HepG2 (cell line): ENCODE measurements at regions not wholly inside any gene's neighbourhood (a gene's known extent, or its start where the extent isn't known, plus 50 kb on each side); places are given as distances from the start of the nearest gene placed in this dataset.

Experiments
- ATAC-seq: fragments of 200-7000 bp; cut with Tn5 transposase; 3 replicates; pipeline ENCODE4 v1.9.1; 2020; ENCODE audit warnings: mild to moderate bottlenecking, moderate library complexity
- BruUV-seq: library from RNA; stranded (reverse); fragments of 400-500 nt; replicated peaks from 2 replicates; lab custom pipeline; 2021; lab: Mats Ljungman, UMichigan
- CTCF ChIA-PET: fragments of 300-600 bp; formaldehyde crosslinking; extraction: SDS; loops from one replicate; lab custom pipeline; 2021; ENCODE audit warnings: low total read pairs, inconsistent platforms, low intra/inter-chr PET ratio; lab: Yijun Ruan, JAX
- POLR2A ChIA-PET: fragments of 350-600 bp; sonication (Branson Sonifier 250); formaldehyde crosslinking; loops from one replicate; lab custom pipeline; 2020; ENCODE audit warnings: antibody characterized with exemption, inconsistent platforms; lab: Yijun Ruan, JAX
- DNase-seq: peaks from one replicate; pipeline ENCODE4 v3.0.0-alpha.2; 2015; ENCODE audit warnings: low spot score
- FAIRE-seq: peaks from 3 replicates; lab custom pipeline; 2011; peaks lifted over from hg19 to GRCh38; lab: Jason Lieb, UNC
- H2AFZ ChIP-seq: one replicate; pipeline ENCODE4 v1.6.1; 2011; ENCODE audit warnings: low read length, inconsistent platforms
- H3K27ac ChIP-seq: fragments of 300-600 bp; 3 replicates; pipeline ENCODE4 v1.8.0; 2011; ENCODE audit warnings: mixed run types, mild to moderate bottlenecking, mixed read lengths, low read length, inconsistent platforms; ENCODE audit not compliant: insufficient read depth; ENCODE audit errors: extremely low read length
- H3K27me3 ChIP-seq, 2 experiments: fragments of 200-600 bp in 1 of 2; 2 replicates in 1 of 2; 3 replicates in 1 of 2; pipeline versions ENCODE4 v1.6.0 to v1.8.0; 2011; ENCODE audit warnings: low read length in 2 of 2, mild to moderate bottlenecking in 2 of 2, moderate library complexity in 2 of 2, inconsistent platforms in 1 of 2; ENCODE audit not compliant: insufficient read depth in 2 of 2, control insufficient read depth in 1 of 2
- H3K36me3 ChIP-seq, 2 experiments: fragments of 200-600 bp in 1 of 2; replicated peaks in 1 of 2; 2 replicates in 1 of 2; 3 replicates in 1 of 2; pipeline versions ENCODE4 v1.5.1 to v1.8.0; 2011; ENCODE audit warnings: low read length in 2 of 2, inconsistent platforms in 1 of 2; ENCODE audit not compliant: insufficient read depth in 2 of 2, control insufficient read depth in 1 of 2
- H3K4me1 ChIP-seq: 2 replicates; pipeline ENCODE4 v1.5.1; 2012; ENCODE audit warnings: low read length, inconsistent platforms; ENCODE audit not compliant: insufficient read depth
- H3K4me2 ChIP-seq: 2 replicates; pipeline ENCODE4 v1.6.0; 2011; ENCODE audit warnings: low read depth, low read length, inconsistent platforms
- H3K4me3 ChIP-seq, 3 experiments: fragments of 200-600 bp in 1 of 3; sonication (generic), shearing (Covaris generic) in 1 of 3; replicated peaks in 1 of 3; 2 replicates each; pipeline ENCODE4 v1.5.1; 2011 to 2016; ENCODE audit warnings: low read length in 3 of 3, inconsistent platforms in 2 of 3, low read depth in 2 of 3, mild to moderate bottlenecking in 2 of 3, control low read depth in 1 of 3, mixed read lengths in 1 of 3; ENCODE audit not compliant: insufficient read depth in 1 of 3
- H3K79me2 ChIP-seq: one replicate; pipeline ENCODE4 v1.6.1; 2011; ENCODE audit warnings: low read length, inconsistent platforms; ENCODE audit not compliant: insufficient read depth
- H3K9ac ChIP-seq: 2 replicates; pipeline ENCODE4 v1.6.0; 2011; ENCODE audit warnings: mild to moderate bottlenecking, low read depth, low read length, inconsistent platforms; ENCODE audit not compliant: insufficient read depth
- H3K9me3 ChIP-seq: 2 replicates; pipeline ENCODE4 v1.5.1; 2012; ENCODE audit warnings: mild to moderate bottlenecking, low read length
- H4K20me1 ChIP-seq: 2 replicates; pipeline ENCODE4 v1.6.0; 2011; ENCODE audit warnings: inconsistent platforms, mild to moderate bottlenecking, low read length, moderate library complexity; ENCODE audit not compliant: insufficient read depth
- HOXA7 ChIP-seq: sonication (generic); formaldehyde crosslinking; IDR thresholded peaks from 2 replicates; pipeline ENCODE4 v1.8.1; 2022; ENCODE audit warnings: mild to moderate bottlenecking, missing genetic modification reagents, moderate library complexity
- MTF1 ChIP-seq: sonication (generic); formaldehyde crosslinking; IDR thresholded peaks from 2 replicates; pipeline ENCODE4 v1.5.0; 2020; ENCODE audit warnings: missing genetic modification reagents
- NAIF1 ChIP-seq: sonication (generic); formaldehyde crosslinking; IDR thresholded peaks from 2 replicates; pipeline ENCODE4 v1.5.0; 2020; ENCODE audit warnings: mild to moderate bottlenecking, missing genetic modification reagents, borderline replicate concordance
- NCOR1 ChIP-seq: fragments of 200-600 bp; sonication (generic); IDR thresholded peaks from 2 replicates; pipeline ENCODE4 v1.7.0; 2017; ENCODE audit warnings: antibody characterized with exemption, low read length, borderline replicate concordance
- NRL ChIP-seq: sonication (generic); formaldehyde crosslinking; IDR thresholded peaks from 2 replicates; pipeline ENCODE4 v1.5.0; 2020; ENCODE audit warnings: missing genetic modification reagents, mild to moderate bottlenecking, moderate library complexity, borderline replicate concordance
- PHF21A ChIP-seq: sonication (generic); formaldehyde crosslinking; IDR thresholded peaks from 2 replicates; pipeline ENCODE4 v1.5.0; 2020; ENCODE audit warnings: mild to moderate bottlenecking, missing genetic modification reagents
- RORA ChIP-seq: sonication (generic); formaldehyde crosslinking; IDR thresholded peaks from 2 replicates; pipeline ENCODE4 v1.5.0; 2020; ENCODE audit warnings: mild to moderate bottlenecking, missing genetic modification reagents, moderate library complexity
- U2AF1 ChIP-seq: fragments of 200-400 bp; formaldehyde crosslinking; optimal IDR thresholded peaks from 2 replicates; pipeline ENCODE3; 2017; ENCODE audit warnings: mild to moderate bottlenecking, low read depth, low read length
- ZMYM2 ChIP-seq: sonication (generic); formaldehyde crosslinking; IDR thresholded peaks from 2 replicates; pipeline ENCODE4 v1.8.0; 2022; ENCODE audit warnings: mild to moderate bottlenecking, missing genetic modification reagents
- ZMYM3 ChIP-seq: sonication (generic); formaldehyde crosslinking; IDR thresholded peaks from 2 replicates; pipeline ENCODE4 v1.5.1; 2020; ENCODE audit warnings: mild to moderate bottlenecking, missing genetic modification reagents
- ZNF234 ChIP-seq: sonication (generic); formaldehyde crosslinking; conservative IDR thresholded peaks from 2 replicates; pipeline ENCODE4 v1.5.1; 2020; ENCODE audit warnings: mild to moderate bottlenecking, missing genetic modification reagents
- ZNF275 ChIP-seq: sonication (generic); formaldehyde crosslinking; IDR thresholded peaks from 2 replicates; pipeline ENCODE4 v1.8.0; 2022; ENCODE audit warnings: missing genetic modification reagents, mild to moderate bottlenecking, inconsistent platforms, borderline replicate concordance
- ZNF460 ChIP-seq: sonication (generic); formaldehyde crosslinking; IDR thresholded peaks from 2 replicates; pipeline ENCODE4 v1.5.1; 2020; ENCODE audit warnings: missing genetic modification reagents, mild to moderate bottlenecking, borderline replicate concordance
- ZNF543 ChIP-seq: sonication (generic); formaldehyde crosslinking; IDR thresholded peaks from 2 replicates; pipeline ENCODE4 v1.4.0; 2020; ENCODE audit warnings: mild to moderate bottlenecking, missing genetic modification reagents
- ZNF563 ChIP-seq: sonication (generic); formaldehyde crosslinking; IDR thresholded peaks from 2 replicates; pipeline ENCODE4 v1.8.0; 2022; ENCODE audit warnings: mild to moderate bottlenecking, moderate library complexity, missing genetic modification reagents
- WGBS: methylation state at CpG from one replicate; pipeline ENCODE4 v1.1.6; 2017; ENCODE audit warnings: low lambda C conversion rate; 5-methylcytosine and 5-hydroxymethylcytosine counted together
- in situ Hi-C: cut with HindIII; loops from 2 replicates; pipeline ENCODE4 v1.10.0; 2017; ENCODE audit warnings: low pct_unique_long_range_greater_than_20kb; ENCODE audit not compliant: extremely low pct_ligation_motif_present
- intact Hi-C: fragments of 100-400 bp; cut with micrococcal nuclease; formaldehyde crosslinking; loops from one replicate; pipeline ENCODE4 v1.10.0; 2022; ENCODE audit not compliant: unreplicated experiment
- TF ChIP-seq, protein P1 (sequence below): sonication (generic); formaldehyde crosslinking; IDR thresholded peaks from 2 replicates; pipeline ENCODE4 v1.4.0; 2020; ENCODE audit warnings: missing genetic modification reagents
- TF ChIP-seq, protein P2 (sequence below): sonication (generic); formaldehyde crosslinking; IDR thresholded peaks from 2 replicates; pipeline ENCODE4 v1.5.1; 2020; ENCODE audit warnings: missing genetic modification reagents, mild to moderate bottlenecking, borderline replicate concordance

GRCh38 chr20:53677447-53678314 lies 84.0 kb upstream of the ZNF217 start (continued):
- TF ChIP-seq ZNF275 (CRISPR knock-in tag) (0 out of 2 replicates have a peak, but pooled peaks have one; percentile 48), NRL (CRISPR knock-in tag) (no peak; the same call in 1 of the 2 replicates), NCOR1 (peak; percentile 90), ZNF563 (CRISPR knock-in tag) (0 out of 2 replicates have a peak, but pooled peaks have one; percentile 31), ZNF543 (peak; percentile 88; the same call in 1 of the 2 replicates), PHF21A (CRISPR knock-in tag) (peak; percentile 95), MTF1 (CRISPR knock-in tag) (no peak)

- no peaks in the 10 kb centered on the region for H3K36me3 ChIP-seq
- no peaks in the 10 kb centered on the region for H3K9me3 ChIP-seq
- peak overlapping the region; percentile 90 for H3K27ac ChIP-seq
- intact Hi-C loops, result loop anchor here (1.0 to 5.0 kb wide), 3 partner anchors 54 to 110 kb away; no protein-coding TSS in a partner anchor
- H4K20me1 ChIP-seq, result no peaks in the 10 kb centered on the region
- H3K79me2 ChIP-seq, result no peaks in the 10 kb centered on the region
- H2AFZ ChIP-seq, result no peak overlapping the region
- ChIA-PET CTCF (interaction anchor here (2.1 kb wide), 1 partner anchor 98 kb away, joined by 11 read pairs; no protein-coding TSS in a partner anchor), POLR2A (interaction anchor here (0.5 to 4.4 kb wide), 27 partner anchors 7 to 439 kb away, joined by 3 to 51 read pairs (median 8); partner anchors contain the start of gene ZNF217)
- FAIRE-seq (no peak), DNase-seq (no peak), ATAC-seq (no peak)
- peak overlapping the region; percentile 45 to 70 (median 67); a peak in 5 of 6 replicates for H3K4me3 ChIP-seq
- peak overlapping the region; percentile 66; the same call in 1 of the 2 replicates for H3K9ac ChIP-seq
- in situ Hi-C loops, result no loop called here
- H3K4me1 ChIP-seq, result peaks cover 58% of the 10 kb centered on the region
- BruUV-seq, result no TSS peak
- no peaks in the 10 kb centered on the region for H3K27me3 ChIP-seq
- H3K4me2 ChIP-seq, result peak overlapping the region; percentile 83
- WGBS, result 37% methylated on average over 8 of the region's 8 CpGs
- TF ChIP-seq ZMYM3 (CRISPR knock-in tag) (peak; percentile 71; the same call in 1 of the 2 replicates), NAIF1 (CRISPR knock-in tag) (0 out of 2 replicates have a peak, but pooled peaks have one; percentile 15), RORA (0 out of 2 replicates have a peak, but pooled peaks have one; percentile 24), ZNF234 (CRISPR knock-in tag) (no peak), ZNF460 (CRISPR knock-in tag) (peak; percentile 94), HOXA7 (CRISPR knock-in tag) (no peak), ZMYM2 (peak; percentile 69; the same call in 1 of the 2 replicates), U2AF1 (peak; percentile 35)
- TF ChIP-seq, protein P1, sequence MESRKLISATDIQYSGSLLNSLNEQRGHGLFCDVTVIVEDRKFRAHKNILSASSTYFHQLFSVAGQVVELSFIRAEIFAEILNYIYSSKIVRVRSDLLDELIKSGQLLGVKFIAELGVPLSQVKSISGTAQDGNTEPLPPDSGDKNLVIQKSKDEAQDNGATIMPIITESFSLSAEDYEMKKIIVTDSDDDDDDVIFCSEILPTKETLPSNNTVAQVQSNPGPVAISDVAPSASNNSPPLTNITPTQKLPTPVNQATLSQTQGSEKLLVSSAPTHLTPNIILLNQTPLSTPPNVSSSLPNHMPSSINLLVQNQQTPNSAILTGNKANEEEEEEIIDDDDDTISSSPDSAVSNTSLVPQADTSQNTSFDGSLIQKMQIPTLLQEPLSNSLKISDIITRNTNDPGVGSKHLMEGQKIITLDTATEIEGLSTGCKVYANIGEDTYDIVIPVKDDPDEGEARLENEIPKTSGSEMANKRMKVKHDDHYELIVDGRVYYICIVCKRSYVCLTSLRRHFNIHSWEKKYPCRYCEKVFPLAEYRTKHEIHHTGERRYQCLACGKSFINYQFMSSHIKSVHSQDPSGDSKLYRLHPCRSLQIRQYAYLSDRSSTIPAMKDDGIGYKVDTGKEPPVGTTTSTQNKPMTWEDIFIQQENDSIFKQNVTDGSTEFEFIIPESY, result peak; percentile 34; the same call in 1 of the 2 replicates
- TF ChIP-seq, protein P2, sequence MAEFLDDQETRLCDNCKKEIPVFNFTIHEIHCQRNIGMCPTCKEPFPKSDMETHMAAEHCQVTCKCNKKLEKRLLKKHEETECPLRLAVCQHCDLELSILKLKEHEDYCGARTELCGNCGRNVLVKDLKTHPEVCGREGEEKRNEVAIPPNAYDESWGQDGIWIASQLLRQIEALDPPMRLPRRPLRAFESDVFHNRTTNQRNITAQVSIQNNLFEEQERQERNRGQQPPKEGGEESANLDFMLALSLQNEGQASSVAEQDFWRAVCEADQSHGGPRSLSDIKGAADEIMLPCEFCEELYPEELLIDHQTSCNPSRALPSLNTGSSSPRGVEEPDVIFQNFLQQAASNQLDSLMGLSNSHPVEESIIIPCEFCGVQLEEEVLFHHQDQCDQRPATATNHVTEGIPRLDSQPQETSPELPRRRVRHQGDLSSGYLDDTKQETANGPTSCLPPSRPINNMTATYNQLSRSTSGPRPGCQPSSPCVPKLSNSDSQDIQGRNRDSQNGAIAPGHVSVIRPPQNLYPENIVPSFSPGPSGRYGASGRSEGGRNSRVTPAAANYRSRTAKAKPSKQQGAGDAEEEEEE, result no peak
Measured at GRCh38 chr20:53676987-53677386, 83.3 kb upstream of the ZNF217 start.
